DOHH2 (cell line): ENCODE measurements at regions not wholly inside any gene's neighbourhood (a gene's known extent, or its start where the extent isn't known, plus 50 kb on each side); places are given as distances from the start of the nearest gene placed in this dataset.

Experiments
- CTCF ChIP-seq: fragments of 200-600 bp; sonication (generic); IDR thresholded peaks from one replicate; pipeline ENCODE4 v1.5.1; 2014; ENCODE audit warnings: antibody characterized with exemption, mild to moderate bottlenecking, low read depth, low read length; ENCODE audit not compliant: poor library complexity, severe bottlenecking
- EZH2phosphoT487 ChIP-seq: fragments of 200-600 bp; sonication (generic); IDR thresholded peaks from 2 replicates; pipeline ENCODE4 v1.6.1; 2017; ENCODE audit warnings: borderline replicate concordance, mild to moderate bottlenecking, antibody characterized with exemption, low read length, moderate library complexity, mixed read lengths

- no peak for TF ChIP-seq EZH2phosphoT487
- no peak for TF ChIP-seq CTCF
Measured at GRCh38 chr18:76046221-76046620, 448.8 kb downstream of the ZNF516 start.
